Keratinocyte (primary cell): ENCODE measurements at regions not wholly inside any gene's neighbourhood (a gene's known extent, or its start where the extent isn't known, plus 50 kb on each side); places are given as distances from the start of the nearest gene placed in this dataset.

Source experiments
- CTCF ChIP-seq, 3 experiments: IDR thresholded peaks in 1 of 3; conservative IDR thresholded peaks in 1 of 3; optimal IDR thresholded peaks in 1 of 3; 2 replicates in 2 of 3; 3 replicates in 1 of 3; pipeline versions ENCODE3 to v1.5.1; 2011; ENCODE audit warnings: low read length in 3 of 3, mild to moderate bottlenecking in 3 of 3, moderate library complexity in 2 of 3, control low read depth in 1 of 3, inconsistent platforms in 1 of 3; ENCODE audit not compliant: insufficient read depth in 2 of 3; ENCODE audit errors: extremely low read depth in 1 of 3
- EZH2 ChIP-seq: IDR thresholded peaks from one replicate; pipeline ENCODE4 v1.6.1; 2012; ENCODE audit warnings: inconsistent platforms, mild to moderate bottlenecking, low read length, moderate library complexity

GRCh38 chr3:127113571-127113891, 79.4 kb upstream of the PRR23E start:
- TF ChIP-seq CTCF (optimal IDR thresholded peaks at IDR 0.05 in 1 of 3, IDR thresholded peaks at IDR 0.05 in 1 of 3, conservative IDR thresholded peaks at IDR 0.05 in 1 of 3; ENCODE audit: extremely low read depth in 1 of 3, insufficient read depth in 2 of 3, low read length in 3 of 3): no peak
- no peak for TF ChIP-seq EZH2
